Suprapubic skin (tissue), 4 donors: ENCODE measurements at regions not wholly inside any gene's neighbourhood (a gene's known extent, or its start where the extent isn't known, plus 50 kb on each side); places are given as distances from the start of the nearest gene placed in this dataset.

Experiments
- DNase-seq, 2 donors: peaks; one replicate each; pipeline ENCODE4 v3.0.0-alpha.2; 2019; ENCODE audit warnings: low spot score in 2 of 2
- H3K27ac ChIP-seq: fragments of 200-600 bp; sonication (generic); one replicate; pipeline ENCODE4 v1.5.1; 2019
- H3K27me3 ChIP-seq: fragments of 200-600 bp; sonication (generic); one replicate; pipeline ENCODE4 v1.5.1; 2019
- H3K36me3 ChIP-seq: fragments of 200-600 bp; sonication (generic); one replicate; pipeline ENCODE4 v1.5.1; 2019
- H3K4me1 ChIP-seq: fragments of 200-600 bp; sonication (generic); one replicate; pipeline ENCODE4 v1.5.1; 2019
- H3K4me3 ChIP-seq: fragments of 200-600 bp; sonication (generic); one replicate; pipeline ENCODE4 v1.5.1; 2019; ENCODE audit warnings: mild to moderate bottlenecking
- H3K9me3 ChIP-seq: fragments of 200-600 bp; sonication (generic); one replicate; pipeline ENCODE4 v1.5.1; 2019
- EP300 ChIP-seq: sonication (generic); formaldehyde crosslinking; IDR thresholded peaks from one replicate; pipeline ENCODE4 v1.6.1; 2017; ENCODE audit warnings: antibody characterized with exemption
- POLR2A ChIP-seq, 2 donors: fragments of 450-650 bp; IDR thresholded peaks; one replicate each; pipeline ENCODE4 v1.6.1; 2017; ENCODE audit warnings: antibody characterized with exemption in 2 of 2, mild to moderate bottlenecking in 2 of 2, moderate library complexity in 2 of 2
- POLR2AphosphoS5 ChIP-seq, 3 donors: sonication (generic); formaldehyde crosslinking; IDR thresholded peaks; one replicate each; pipeline ENCODE4 v1.6.1; 2017; ENCODE audit warnings: antibody characterized with exemption in 3 of 3
- WGBS: methylation state at CpG from one replicate; pipeline ENCODE4 v1.1.5; 2018; 5-methylcytosine and 5-hydroxymethylcytosine counted together
- TF ChIP-seq, protein P1 (sequence below), 2 donors: fragments of 200-600 bp in 1 of 2; fragments of 450-650 bp in 1 of 2; sonication (generic) in 1 of 2; IDR thresholded peaks; one replicate each; pipeline ENCODE4 v1.5.1; 2016 to 2019; ENCODE audit warnings: antibody characterized with exemption in 2 of 2, mild to moderate bottlenecking in 1 of 2, moderate library complexity in 1 of 2

DNA sequence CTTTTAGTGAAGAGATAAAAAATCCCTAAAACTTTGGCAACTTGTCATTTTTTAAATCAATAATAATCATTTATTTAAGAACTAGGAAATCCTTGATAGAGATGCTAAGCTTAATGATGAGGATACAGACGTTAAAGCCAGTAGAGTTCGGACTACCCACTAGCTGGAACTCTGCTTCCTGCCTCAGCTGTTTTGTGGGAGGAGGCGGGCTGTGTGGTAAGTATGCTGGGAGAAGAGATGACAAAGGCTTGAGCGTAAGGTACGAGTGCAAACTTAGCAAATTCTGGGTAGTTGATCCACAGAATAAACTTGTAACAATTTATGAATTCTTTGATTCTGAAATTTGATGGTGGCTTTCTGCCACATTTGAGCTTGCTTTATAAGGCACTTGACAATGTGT is 111.2 kb upstream of the NANOGP8 start:
- TF ChIP-seq POLR2A (IDR thresholded peaks at IDR 0.05) (no peak), EP300 (no peak), POLR2AphosphoS5 (IDR thresholded peaks at IDR 0.05) (no peak)
- TF ChIP-seq, protein P1, sequence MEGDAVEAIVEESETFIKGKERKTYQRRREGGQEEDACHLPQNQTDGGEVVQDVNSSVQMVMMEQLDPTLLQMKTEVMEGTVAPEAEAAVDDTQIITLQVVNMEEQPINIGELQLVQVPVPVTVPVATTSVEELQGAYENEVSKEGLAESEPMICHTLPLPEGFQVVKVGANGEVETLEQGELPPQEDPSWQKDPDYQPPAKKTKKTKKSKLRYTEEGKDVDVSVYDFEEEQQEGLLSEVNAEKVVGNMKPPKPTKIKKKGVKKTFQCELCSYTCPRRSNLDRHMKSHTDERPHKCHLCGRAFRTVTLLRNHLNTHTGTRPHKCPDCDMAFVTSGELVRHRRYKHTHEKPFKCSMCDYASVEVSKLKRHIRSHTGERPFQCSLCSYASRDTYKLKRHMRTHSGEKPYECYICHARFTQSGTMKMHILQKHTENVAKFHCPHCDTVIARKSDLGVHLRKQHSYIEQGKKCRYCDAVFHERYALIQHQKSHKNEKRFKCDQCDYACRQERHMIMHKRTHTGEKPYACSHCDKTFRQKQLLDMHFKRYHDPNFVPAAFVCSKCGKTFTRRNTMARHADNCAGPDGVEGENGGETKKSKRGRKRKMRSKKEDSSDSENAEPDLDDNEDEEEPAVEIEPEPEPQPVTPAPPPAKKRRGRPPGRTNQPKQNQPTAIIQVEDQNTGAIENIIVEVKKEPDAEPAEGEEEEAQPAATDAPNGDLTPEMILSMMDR (IDR thresholded peaks at IDR 0.05), result no peak
- no peak for DNase-seq
- 80% methylated on average over 5 of the region's 5 CpGs for WGBS
- H3K27me3 ChIP-seq, result no peaks in the 10 kb centered on the region
- H3K36me3 ChIP-seq, result no peaks in the 10 kb centered on the region
- no peak overlapping the region for H3K4me3 ChIP-seq
- no peak overlapping the region for H3K27ac ChIP-seq
- peaks cover 5% of the 10 kb centered on the region for H3K9me3 ChIP-seq
- no peaks in the 10 kb centered on the region for H3K4me1 ChIP-seq

DNA sequence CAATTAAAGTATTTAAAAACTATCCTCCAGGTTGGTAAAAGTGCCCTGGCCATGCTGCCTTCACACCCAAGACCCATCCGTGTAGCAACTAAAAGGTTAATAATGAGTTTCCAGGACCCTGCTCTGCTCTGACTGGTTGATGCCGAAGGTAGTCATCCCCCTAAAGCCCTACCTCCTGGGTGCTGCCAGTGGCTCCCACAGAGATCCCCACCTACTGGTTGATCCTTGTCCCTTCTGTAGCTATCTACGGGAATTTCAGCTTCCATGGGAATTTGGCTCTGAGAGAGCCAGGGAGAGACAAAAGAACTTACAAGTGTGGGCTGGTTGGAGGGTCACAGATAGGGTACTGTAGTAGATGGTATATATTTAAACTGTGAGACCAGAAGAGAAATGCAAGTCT is 110.6 kb upstream of the NANOGP8 start:
- no peak for DNase-seq
- TF ChIP-seq EP300 (no peak), POLR2AphosphoS5 (IDR thresholded peaks at IDR 0.05) (no peak), POLR2A (IDR thresholded peaks at IDR 0.05) (no peak)
- TF ChIP-seq, protein P1 (IDR thresholded peaks at IDR 0.05), result no peak
- no peak overlapping the region for H3K27ac ChIP-seq
- H3K27me3 ChIP-seq, result no peaks in the 10 kb centered on the region
- no peaks in the 10 kb centered on the region for H3K36me3 ChIP-seq
- no peaks in the 10 kb centered on the region for H3K4me1 ChIP-seq
- no peak overlapping the region for H3K4me3 ChIP-seq
- 100% methylated on average over 3 of the region's 3 CpGs for WGBS
- peaks cover 5% of the 10 kb centered on the region for H3K9me3 ChIP-seq

DNA sequence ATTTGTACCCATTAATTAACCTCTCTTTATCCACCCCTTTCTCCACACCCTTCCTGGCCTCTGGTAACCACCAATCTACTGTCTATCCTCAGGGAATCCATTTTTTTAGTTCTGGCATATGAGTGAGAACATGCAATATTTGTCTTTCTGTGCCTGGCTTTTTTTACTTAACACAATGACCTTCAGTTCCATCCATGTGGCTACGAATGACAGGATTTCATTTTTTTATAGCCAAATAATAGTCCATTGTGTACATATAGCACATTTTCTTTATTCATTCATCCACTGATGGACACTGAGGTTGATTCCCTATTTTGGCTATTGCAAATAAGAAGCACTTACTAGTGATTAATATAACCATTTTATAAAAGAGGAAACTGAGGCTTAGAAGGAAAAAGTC is 109.9 kb upstream of the NANOGP8 start:
- no peak overlapping the region for H3K27ac ChIP-seq
- H3K4me1 ChIP-seq, result no peaks in the 10 kb centered on the region
- no peak overlapping the region for H3K4me3 ChIP-seq
- DNase-seq, result no peak
- TF ChIP-seq EP300 (no peak), POLR2AphosphoS5 (IDR thresholded peaks at IDR 0.05) (no peak), POLR2A (IDR thresholded peaks at IDR 0.05) (no peak)
- TF ChIP-seq, protein P1 (IDR thresholded peaks at IDR 0.05), result no peak
- peaks cover 5% of the 10 kb centered on the region for H3K9me3 ChIP-seq
- H3K27me3 ChIP-seq, result no peaks in the 10 kb centered on the region
- 84% methylated on average over 1 of the region's 1 CpG for WGBS
- H3K36me3 ChIP-seq, result no peaks in the 10 kb centered on the region

DNA sequence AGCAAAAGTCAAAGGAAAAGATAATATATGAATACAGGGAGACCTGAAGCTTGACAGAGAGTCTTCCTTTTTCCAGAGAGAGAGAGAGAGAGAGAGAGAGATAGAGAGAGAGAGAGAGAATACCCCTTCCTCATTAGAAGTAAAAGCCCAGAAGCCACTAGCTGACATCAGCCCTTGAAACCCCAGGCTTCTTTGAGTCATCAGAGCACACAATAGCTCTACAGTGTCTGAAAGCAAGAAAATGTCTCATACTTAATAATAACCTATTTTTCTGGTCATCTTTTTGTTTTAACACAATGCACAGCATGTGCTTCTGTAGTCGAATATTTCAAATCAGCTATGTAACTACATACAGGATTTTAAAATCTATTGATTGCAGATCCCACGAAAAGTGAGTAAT is 109.2 kb upstream of the NANOGP8 start:
- no peaks in the 10 kb centered on the region for H3K4me1 ChIP-seq
- TF ChIP-seq EP300 (no peak), POLR2A (IDR thresholded peaks at IDR 0.05) (no peak), POLR2AphosphoS5 (IDR thresholded peaks at IDR 0.05) (no peak)
- TF ChIP-seq, protein P1 (IDR thresholded peaks at IDR 0.05), result no peak
- no peaks in the 10 kb centered on the region for H3K27me3 ChIP-seq
- no peak overlapping the region for H3K4me3 ChIP-seq
- peaks cover 5% of the 10 kb centered on the region for H3K9me3 ChIP-seq
- 82% methylated on average over 2 of the region's 2 CpGs for WGBS
- no peaks in the 10 kb centered on the region for H3K36me3 ChIP-seq
- no peak overlapping the region for H3K27ac ChIP-seq
- no peak for DNase-seq

DNA sequence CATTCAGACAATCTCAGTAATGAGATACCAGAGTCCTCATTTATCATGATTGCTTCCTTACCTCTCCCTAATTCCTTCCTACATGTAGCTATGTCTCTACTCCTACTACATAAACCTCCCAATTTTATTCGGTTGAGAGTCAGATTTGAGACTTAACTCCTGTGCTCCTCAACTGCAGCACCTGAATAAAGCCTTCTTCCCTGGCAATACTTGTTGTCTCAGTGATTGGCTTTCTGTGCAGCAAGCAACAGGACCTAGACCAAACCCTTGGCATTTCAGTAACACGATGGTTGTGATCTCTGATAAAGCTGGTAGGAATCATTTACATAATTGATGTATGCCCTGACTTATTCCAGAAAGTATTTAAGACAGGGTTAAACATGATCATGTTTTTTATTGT is 106.7 kb upstream of the NANOGP8 start:
- TF ChIP-seq EP300 (no peak), POLR2AphosphoS5 (IDR thresholded peaks at IDR 0.05) (no peak), POLR2A (IDR thresholded peaks at IDR 0.05) (no peak)
- TF ChIP-seq, protein P1 (IDR thresholded peaks at IDR 0.05), result no peak
- H3K4me1 ChIP-seq, result no peaks in the 10 kb centered on the region
- no peaks in the 10 kb centered on the region for H3K36me3 ChIP-seq
- peaks cover 5% of the 10 kb centered on the region for H3K9me3 ChIP-seq
- H3K27ac ChIP-seq, result no peak overlapping the region
- WGBS, result 98% methylated on average over 2 of the region's 2 CpGs
- no peak for DNase-seq
- H3K4me3 ChIP-seq, result no peak overlapping the region
- H3K27me3 ChIP-seq, result no peaks in the 10 kb centered on the region
